ENCODE measurements at regions not wholly inside any gene's neighbourhood (a gene's known extent, or its start where the extent isn't known, plus 50 kb on each side); places are given as distances from the start of the nearest gene placed in this dataset.

DNA sequence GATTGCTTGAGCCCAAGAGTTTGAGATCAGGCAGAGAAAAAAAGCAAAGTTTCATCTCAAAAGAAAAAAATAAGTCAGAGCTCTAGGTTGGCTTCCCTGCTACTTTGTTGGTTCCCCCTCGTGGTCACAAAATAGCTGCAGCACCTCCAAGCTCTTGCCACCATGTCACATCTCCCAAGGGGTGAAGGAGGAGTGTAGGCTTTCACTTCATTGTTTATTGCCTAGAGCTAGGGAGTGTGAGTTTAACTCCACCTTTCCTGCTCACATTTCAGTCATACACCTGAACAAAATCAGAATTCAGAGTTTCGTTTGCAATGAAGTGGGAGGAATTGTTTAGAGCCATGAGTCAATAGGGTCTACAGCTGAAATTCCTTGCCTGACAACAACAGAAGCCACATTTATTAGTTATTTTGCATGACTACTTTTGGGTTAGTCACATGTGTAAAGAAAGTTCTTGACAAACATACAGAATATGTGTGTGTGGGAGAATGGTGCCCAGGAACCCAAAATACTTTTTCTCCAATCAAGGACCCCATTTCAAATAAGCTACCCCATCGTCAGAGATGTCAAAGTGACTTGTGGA lies 56.2 kb upstream of the UFL1 start:
- H3K4me3 ChIP-seq, result no peak overlapping the region
- no peaks in the 10 kb centered on the region for H3K4me1 ChIP-seq
- H3K9me3 ChIP-seq, result no peaks in the 10 kb centered on the region
- no peak for DNase-seq
- H3K27me3 ChIP-seq, result no peaks in the 10 kb centered on the region
- intact Hi-C loops (cut with DNase I; ENCODE audit: low total_unique reads), result no loop called here
- no peak overlapping the region for H3K27ac ChIP-seq
- TF ChIP-seq, protein P1, sequence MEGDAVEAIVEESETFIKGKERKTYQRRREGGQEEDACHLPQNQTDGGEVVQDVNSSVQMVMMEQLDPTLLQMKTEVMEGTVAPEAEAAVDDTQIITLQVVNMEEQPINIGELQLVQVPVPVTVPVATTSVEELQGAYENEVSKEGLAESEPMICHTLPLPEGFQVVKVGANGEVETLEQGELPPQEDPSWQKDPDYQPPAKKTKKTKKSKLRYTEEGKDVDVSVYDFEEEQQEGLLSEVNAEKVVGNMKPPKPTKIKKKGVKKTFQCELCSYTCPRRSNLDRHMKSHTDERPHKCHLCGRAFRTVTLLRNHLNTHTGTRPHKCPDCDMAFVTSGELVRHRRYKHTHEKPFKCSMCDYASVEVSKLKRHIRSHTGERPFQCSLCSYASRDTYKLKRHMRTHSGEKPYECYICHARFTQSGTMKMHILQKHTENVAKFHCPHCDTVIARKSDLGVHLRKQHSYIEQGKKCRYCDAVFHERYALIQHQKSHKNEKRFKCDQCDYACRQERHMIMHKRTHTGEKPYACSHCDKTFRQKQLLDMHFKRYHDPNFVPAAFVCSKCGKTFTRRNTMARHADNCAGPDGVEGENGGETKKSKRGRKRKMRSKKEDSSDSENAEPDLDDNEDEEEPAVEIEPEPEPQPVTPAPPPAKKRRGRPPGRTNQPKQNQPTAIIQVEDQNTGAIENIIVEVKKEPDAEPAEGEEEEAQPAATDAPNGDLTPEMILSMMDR (IDR thresholded peaks at IDR 0.05), result no peak
- no peak for TF ChIP-seq POLR2A (IDR thresholded peaks at IDR 0.05)
- H3K36me3 ChIP-seq (ENCODE audit: low read depth, missing control alignments), result no peaks in the 10 kb centered on the region
- WGBS, 2 donors, result 81 to 87% methylated on average over 3 of the region's 3 CpGs

DNA sequence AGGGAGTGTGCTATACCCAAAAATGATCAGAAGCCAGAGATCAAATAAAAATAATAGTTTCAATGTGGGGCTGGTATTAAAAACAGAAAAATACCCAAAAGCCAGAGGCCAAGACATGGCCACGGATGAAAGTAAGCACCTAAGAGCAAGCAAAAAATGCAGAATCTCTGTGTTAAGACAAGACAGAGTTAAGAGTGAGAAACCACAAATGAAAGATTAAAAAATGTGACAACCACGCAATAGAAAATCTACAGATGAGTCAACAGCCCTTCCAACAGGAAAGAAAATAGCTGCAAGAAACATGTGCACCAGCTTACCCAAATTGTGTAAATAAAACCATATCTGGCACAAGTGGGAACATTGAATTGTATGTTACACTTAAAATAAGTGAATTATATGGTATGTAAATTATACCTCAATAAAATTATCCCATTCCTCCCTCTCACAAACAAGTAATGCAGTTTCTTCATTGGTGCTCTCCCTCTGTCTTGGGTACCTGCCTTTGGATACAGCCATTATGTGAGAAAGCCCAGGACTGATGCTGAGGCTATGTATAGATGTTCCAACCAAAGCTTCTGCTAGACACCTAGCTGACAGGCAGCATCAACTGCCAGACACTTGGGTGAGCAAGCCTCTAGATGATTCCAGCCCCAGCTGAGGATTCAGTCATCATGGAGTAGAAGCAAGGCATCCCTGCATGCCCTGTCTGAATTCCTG lies 55.3 kb upstream of the UFL1 start:
- WGBS, 2 donors, result 89 to 92% methylated on average over 2 of the region's 2 CpGs
- DNase-seq, result no peak
- Histone ChIP-seq H3K36me3 (ENCODE audit: low read depth, missing control alignments) (no peaks in the 10 kb centered on the region), H3K27ac (no peak overlapping the region), H3K4me1 (no peaks in the 10 kb centered on the region), H3K4me3 (no peak overlapping the region), H3K27me3 (no peaks in the 10 kb centered on the region), H3K9me3 (no peaks in the 10 kb centered on the region)
- no peak for TF ChIP-seq POLR2A (IDR thresholded peaks at IDR 0.05)
- TF ChIP-seq, protein P1 (IDR thresholded peaks at IDR 0.05), result no peak
- intact Hi-C loops (cut with DNase I; ENCODE audit: low total_unique reads), result no loop called here

DNA sequence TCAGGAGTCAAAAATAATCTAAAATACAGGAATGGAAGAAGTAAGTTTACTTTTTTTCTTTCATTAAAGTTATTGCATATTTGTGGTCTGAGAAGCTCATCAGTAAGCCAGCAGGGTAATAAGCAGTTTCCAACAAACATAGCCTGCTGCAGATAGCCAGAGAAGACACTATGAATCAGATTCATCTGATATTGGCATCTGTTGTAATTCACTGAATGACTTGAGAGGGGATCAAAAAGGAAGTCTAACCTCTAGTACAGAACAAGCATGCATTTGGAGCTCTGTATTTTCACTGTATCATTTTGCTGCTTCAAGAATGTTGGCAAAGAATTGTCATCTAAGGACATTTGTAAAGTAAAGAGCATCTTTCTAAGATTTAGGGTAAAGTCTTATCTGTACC lies 53.8 kb upstream of the UFL1 start:
- no peak for DNase-seq
- no peak overlapping the region for H3K27ac ChIP-seq
- no peaks in the 10 kb centered on the region for H3K27me3 ChIP-seq
- H3K4me3 ChIP-seq, result no peak overlapping the region
- H3K9me3 ChIP-seq, result no peaks in the 10 kb centered on the region
- H3K36me3 ChIP-seq (ENCODE audit: low read depth, missing control alignments), result no peaks in the 10 kb centered on the region
- intact Hi-C loops (cut with DNase I; ENCODE audit: low total_unique reads), result no loop called here
- no peak for TF ChIP-seq POLR2A (IDR thresholded peaks at IDR 0.05)
- H3K4me1 ChIP-seq, result no peaks in the 10 kb centered on the region

DNA sequence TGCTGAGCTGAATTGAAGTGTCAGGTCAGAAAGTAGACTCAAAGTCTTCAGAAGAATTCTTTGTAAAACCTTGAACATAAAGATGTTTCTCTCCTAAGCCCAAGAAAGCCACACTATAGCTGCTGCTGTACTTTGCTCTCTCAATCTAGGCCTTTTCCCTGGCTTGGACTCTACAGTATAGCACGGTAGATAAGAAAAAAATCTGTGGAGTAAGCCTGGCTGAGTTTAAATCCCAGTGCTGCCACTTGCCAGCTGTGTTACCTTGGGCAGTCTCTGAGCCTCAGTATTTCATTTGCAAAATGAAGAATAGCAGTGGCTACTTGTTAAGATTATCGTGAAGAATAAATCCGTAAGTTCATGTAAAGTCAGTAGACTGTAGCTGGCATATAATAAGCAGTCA lies 53.3 kb upstream of the UFL1 start:
- H3K27ac ChIP-seq, result no peak overlapping the region
- DNase-seq, result no peak
- H3K4me3 ChIP-seq, result no peak overlapping the region
- WGBS, 2 donors, result 50 to 60% methylated on average over 3 of the region's 3 CpGs
- TF ChIP-seq, protein P1 (IDR thresholded peaks at IDR 0.05), result no peak
- no peak for TF ChIP-seq POLR2A (IDR thresholded peaks at IDR 0.05)
- intact Hi-C loops (cut with DNase I; ENCODE audit: low total_unique reads), result no loop called here
- no peaks in the 10 kb centered on the region for H3K27me3 ChIP-seq
- H3K36me3 ChIP-seq (ENCODE audit: low read depth, missing control alignments), result no peaks in the 10 kb centered on the region
- no peaks in the 10 kb centered on the region for H3K4me1 ChIP-seq
- H3K9me3 ChIP-seq, result no peaks in the 10 kb centered on the region

DNA sequence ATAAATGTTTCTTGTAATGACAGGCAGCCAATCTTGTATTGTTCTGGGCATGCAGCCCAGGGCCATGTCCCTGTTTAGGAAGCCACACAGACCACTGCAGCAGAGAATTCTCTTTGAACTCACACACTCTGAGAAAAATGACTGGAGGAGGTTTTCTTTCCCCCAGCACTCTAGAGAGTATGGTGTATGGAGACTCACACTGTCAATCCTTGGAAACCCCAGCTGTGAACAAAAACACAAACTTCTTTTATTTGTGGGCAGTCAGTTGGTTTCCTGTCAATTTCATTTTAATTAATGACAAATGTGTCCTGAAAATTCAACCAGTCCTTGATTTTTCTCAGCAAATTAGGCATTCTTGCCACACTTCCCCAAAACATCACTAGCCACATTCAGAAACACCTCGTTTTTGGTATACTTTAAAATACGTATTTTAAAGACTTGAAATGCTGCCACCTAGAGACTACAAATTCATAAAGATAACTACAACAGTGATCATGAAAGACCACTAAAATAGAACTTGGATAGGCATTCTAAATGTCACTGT lies 52.9 kb upstream of the UFL1 start:
- DNase-seq, result no peak
- Histone ChIP-seq H3K4me3 (no peak overlapping the region), H3K4me1 (no peaks in the 10 kb centered on the region), H3K27ac (no peak overlapping the region), H3K27me3 (no peaks in the 10 kb centered on the region), H3K9me3 (no peaks in the 10 kb centered on the region), H3K36me3 (ENCODE audit: low read depth, missing control alignments) (no peaks in the 10 kb centered on the region)
- intact Hi-C loops (cut with DNase I; ENCODE audit: low total_unique reads), result no loop called here
- TF ChIP-seq POLR2A (IDR thresholded peaks at IDR 0.05), result no peak
- TF ChIP-seq, protein P1 (IDR thresholded peaks at IDR 0.05), result no peak
- WGBS, 2 donors, result 19 to 32% methylated on average over 2 of the region's 2 CpGs

Data from testis (tissue), 2 donors.